ENCODE measurements at regions not wholly inside any gene's neighbourhood (a gene's known extent, or its start where the extent isn't known, plus 50 kb on each side); places are given as distances from the start of the nearest gene placed in this dataset.

- Histone ChIP-seq H3K4me3 (ENCODE audit: insufficient read depth, low read length) (no peak overlapping the region), H3K27ac (ENCODE audit: low read depth, low read length) (no peak overlapping the region), H3K4me1 (ENCODE audit: insufficient read depth, low read length) (no peaks in the 10 kb centered on the region), H2AFZ (ENCODE audit: low read length) (no peak overlapping the region), H3K79me2 (ENCODE audit: insufficient read depth, low read length) (no peaks in the 10 kb centered on the region), H3K9me3 (ENCODE audit: low read depth, low read length) (no peaks in the 10 kb centered on the region), H3K36me3 (ENCODE audit: insufficient read depth, low read length) (no peaks in the 10 kb centered on the region), H3K4me2 (ENCODE audit: insufficient read depth, low read length) (no peak overlapping the region), H3K27me3 (ENCODE audit: insufficient read depth, low read length) (peaks cover 30% of the 10 kb centered on the region), H4K20me1 (ENCODE audit: insufficient read depth, low read length) (no peaks in the 10 kb centered on the region)
- DNase-seq (ENCODE audit: insufficient read length, low spot score, missing footprints): no peak
- TF ChIP-seq CTCF (IDR thresholded peaks at IDR 0.05; ENCODE audit: extremely low read depth, low read depth, low read length): no peak
These were observed 52.9 kb upstream of the TAB2 start for GRCh38 chr6:149264629-149265028.

- TF ChIP-seq CTCF (IDR thresholded peaks at IDR 0.05; ENCODE audit: extremely low read depth, low read depth, low read length): no peak
- H3K4me1 ChIP-seq (ENCODE audit: insufficient read depth, low read length): no peaks in the 10 kb centered on the region
- no peak for DNase-seq (ENCODE audit: insufficient read length, low spot score, missing footprints)
These were observed 51.6 kb upstream of the TAB2 start for GRCh38 chr6:149265945-149266344.

GRCh38 chr6:149266659-149267058 lies 50.9 kb upstream of the TAB2 start:
- no peaks in the 10 kb centered on the region for H3K9me3 ChIP-seq (ENCODE audit: low read depth, low read length)
- no peaks in the 10 kb centered on the region for H3K4me1 ChIP-seq (ENCODE audit: insufficient read depth, low read length)
- no peak for DNase-seq (ENCODE audit: insufficient read length, low spot score, missing footprints)
- no peak overlapping the region for H3K4me3 ChIP-seq (ENCODE audit: insufficient read depth, low read length)
- no peaks in the 10 kb centered on the region for H3K79me2 ChIP-seq (ENCODE audit: insufficient read depth, low read length)
- H4K20me1 ChIP-seq (ENCODE audit: insufficient read depth, low read length): no peaks in the 10 kb centered on the region
- no peak overlapping the region for H2AFZ ChIP-seq (ENCODE audit: low read length)
- peaks cover 30% of the 10 kb centered on the region for H3K27me3 ChIP-seq (ENCODE audit: insufficient read depth, low read length)
- no peak for TF ChIP-seq CTCF (IDR thresholded peaks at IDR 0.05; ENCODE audit: extremely low read depth, low read depth, low read length)
- H3K36me3 ChIP-seq (ENCODE audit: insufficient read depth, low read length): no peaks in the 10 kb centered on the region
- no peak overlapping the region for H3K27ac ChIP-seq (ENCODE audit: low read depth, low read length)
- no peak overlapping the region for H3K4me2 ChIP-seq (ENCODE audit: insufficient read depth, low read length)

More at GRCh38 chr6:149265945-149266344, 51.6 kb upstream of the TAB2 start:
- no peak overlapping the region for H3K4me2 ChIP-seq (ENCODE audit: insufficient read depth, low read length)
- H3K9me3 ChIP-seq (ENCODE audit: low read depth, low read length): no peaks in the 10 kb centered on the region
- H2AFZ ChIP-seq (ENCODE audit: low read length): no peak overlapping the region
- peaks cover 30% of the 10 kb centered on the region for H3K27me3 ChIP-seq (ENCODE audit: insufficient read depth, low read length)
- no peak overlapping the region for H3K4me3 ChIP-seq (ENCODE audit: insufficient read depth, low read length)
- H3K36me3 ChIP-seq (ENCODE audit: insufficient read depth, low read length): no peaks in the 10 kb centered on the region
- H3K79me2 ChIP-seq (ENCODE audit: insufficient read depth, low read length): no peaks in the 10 kb centered on the region
- H3K27ac ChIP-seq (ENCODE audit: low read depth, low read length): no peak overlapping the region
- H4K20me1 ChIP-seq (ENCODE audit: insufficient read depth, low read length): no peaks in the 10 kb centered on the region

GRCh38 chr6:149267072-149267471 lies 50.4 kb upstream of the TAB2 start:
- no peak overlapping the region for H3K4me2 ChIP-seq (ENCODE audit: insufficient read depth, low read length)
- peaks cover 30% of the 10 kb centered on the region for H3K27me3 ChIP-seq (ENCODE audit: insufficient read depth, low read length)
- H3K9me3 ChIP-seq (ENCODE audit: low read depth, low read length): no peaks in the 10 kb centered on the region
- no peak for TF ChIP-seq CTCF (IDR thresholded peaks at IDR 0.05; ENCODE audit: extremely low read depth, low read depth, low read length)
- no peaks in the 10 kb centered on the region for H3K4me1 ChIP-seq (ENCODE audit: insufficient read depth, low read length)
- no peak for DNase-seq (ENCODE audit: insufficient read length, low spot score, missing footprints)
- no peaks in the 10 kb centered on the region for H3K36me3 ChIP-seq (ENCODE audit: insufficient read depth, low read length)
- no peaks in the 10 kb centered on the region for H3K79me2 ChIP-seq (ENCODE audit: insufficient read depth, low read length)
- no peaks in the 10 kb centered on the region for H4K20me1 ChIP-seq (ENCODE audit: insufficient read depth, low read length)
- H2AFZ ChIP-seq (ENCODE audit: low read length): no peak overlapping the region
- no peak overlapping the region for H3K4me3 ChIP-seq (ENCODE audit: insufficient read depth, low read length)
- no peak overlapping the region for H3K27ac ChIP-seq (ENCODE audit: low read depth, low read length)

All from osteoblast (primary cell).